Esophagus squamous epithelium (tissue), 5 donors: ENCODE measurements at regions not wholly inside any gene's neighbourhood (a gene's known extent, or its start where the extent isn't known, plus 50 kb on each side); places are given as distances from the start of the nearest gene placed in this dataset.

Experiments used
- DNase-seq: peaks from one replicate; lab custom pipeline; 2025; lab: John Stamatoyannopoulos, UW
- H3K27ac ChIP-seq, 4 donors: fragments of 200-600 bp; sonication (generic); one replicate each; pipeline ENCODE4 v1.5.1; 2016 to 2019; ENCODE audit warnings: mild to moderate bottlenecking in 1 of 4
- H3K27me3 ChIP-seq, 4 donors: fragments of 200-600 bp; sonication (generic); 1 replicate in 3 of 4; 2 replicates in 1 of 4; pipeline versions ENCODE4 v1.5.1 to v1.6.0; 2017 to 2021; ENCODE audit warnings: antibody characterized with exemption in 1 of 4
- H3K36me3 ChIP-seq, 3 donors: fragments of 200-600 bp; sonication (generic); one replicate each; pipeline ENCODE4 v1.5.1; 2016 to 2019
- H3K4me1 ChIP-seq, 3 donors: fragments of 200-600 bp; sonication (generic); one replicate each; pipeline ENCODE4 v1.5.1; 2017 to 2019
- H3K4me3 ChIP-seq, 4 donors: fragments of 200-600 bp; sonication (generic); 1 replicate in 3 of 4; 2 replicates in 1 of 4; pipeline ENCODE4 v1.5.1; 2016 to 2019; ENCODE audit warnings: mild to moderate bottlenecking in 2 of 4, moderate library complexity in 1 of 4
- H3K9me3 ChIP-seq, 3 donors: fragments of 200-600 bp; sonication (generic); one replicate each; pipeline ENCODE4 v1.5.1; 2016 to 2019
- CTCF ChIP-seq, 6 experiments: fragments of 450-650 bp in 4 of 6; fragments of 200-600 bp in 2 of 6; sonication (generic) in 2 of 6; IDR thresholded peaks; one replicate each; pipeline ENCODE4 v1.5.1; 2016 to 2019; ENCODE audit warnings: antibody characterized with exemption in 6 of 6, mild to moderate bottlenecking in 4 of 6, moderate library complexity in 4 of 6
- POLR2A ChIP-seq, 4 donors: fragments of 450-650 bp; IDR thresholded peaks; one replicate each; pipeline ENCODE4 v1.6.1; 2017; ENCODE audit warnings: antibody characterized with exemption in 4 of 4, mild to moderate bottlenecking in 4 of 4, moderate library complexity in 3 of 4
- WGBS, 2 donors: methylation state at CpG; one replicate each; pipeline ENCODE4 v1.1.5; 2018; 5-methylcytosine and 5-hydroxymethylcytosine counted together
- intact Hi-C: fragments of 100-400 bp; cut with DNase I; formaldehyde crosslinking; loops from one replicate; pipeline ENCODE4 v1.15.0; 2022
- donor health status: DM: yes; HTN: yes; CAD: no.

GRCh38 chr2:43085505-43085904, 140.9 kb downstream of the ZFP36L2 start:
- H3K4me1 ChIP-seq: peaks cover 48 to 82% (median 55%) of the 10 kb centered on the region in 3 donors
- WGBS, 2 donors: 91 to 95% methylated on average over 10 to 11 of the region's 11 CpGs
- DNase-seq: no peak
- peak overlapping the region; percentile 85 to 95 (median 92) for H3K27ac ChIP-seq
- no peaks in the 10 kb centered on the region for H3K27me3 ChIP-seq
- no peaks in the 10 kb centered on the region for H3K36me3 ChIP-seq
- intact Hi-C loops: no loop called here
- TF ChIP-seq POLR2A (IDR thresholded peaks at IDR 0.05) (no peak), CTCF (IDR thresholded peaks at IDR 0.05) (no peak)
- peaks cover 0 to 6% (median 3%) of the 10 kb centered on the region in 3 donors for H3K9me3 ChIP-seq
- no peak overlapping the region for H3K4me3 ChIP-seq

DNA sequence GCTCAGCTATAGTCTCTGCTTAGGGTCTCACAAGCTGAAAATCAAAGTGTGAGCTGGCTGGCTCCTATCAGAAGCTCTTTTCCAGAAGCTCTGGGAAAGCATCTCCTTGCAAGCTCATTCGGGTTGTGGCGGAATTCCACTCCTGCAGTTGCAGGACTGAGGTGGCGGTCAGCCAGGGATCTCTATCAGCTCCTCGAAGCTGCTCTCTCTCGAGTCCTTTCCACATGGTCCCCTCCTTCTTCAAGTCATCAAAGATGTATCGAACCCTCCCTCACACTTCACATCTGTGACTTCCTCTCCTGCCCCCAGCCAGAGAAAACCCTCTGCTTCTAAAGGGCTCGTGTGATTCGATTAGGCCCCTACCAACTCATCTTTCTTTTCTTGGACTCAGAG, 141.7 kb downstream of the ZFP36L2 start:
- no peak overlapping the region for H3K4me3 ChIP-seq
- no peaks in the 10 kb centered on the region for H3K27me3 ChIP-seq
- DNase-seq: no peak
- intact Hi-C loops: no loop called here
- H3K27ac ChIP-seq: peak overlapping the region; percentile 85 to 95 (median 92)
- H3K4me1 ChIP-seq: peaks cover 48 to 83% (median 55%) of the 10 kb centered on the region in 3 donors
- TF ChIP-seq CTCF (IDR thresholded peaks at IDR 0.05) (no peak), POLR2A (IDR thresholded peaks at IDR 0.05) (no peak)
- WGBS, 2 donors: 26 to 47% methylated on average over 8 of the region's 8 CpGs
- no peaks in the 10 kb centered on the region for H3K9me3 ChIP-seq
- H3K36me3 ChIP-seq: no peaks in the 10 kb centered on the region

- WGBS, 2 donors: 21 to 23% methylated on average over 9 to 11 of the region's 13 CpGs
Measured at GRCh38 chr2:43083710-43084698, 142.4 kb downstream of the ZFP36L2 start.

DNA sequence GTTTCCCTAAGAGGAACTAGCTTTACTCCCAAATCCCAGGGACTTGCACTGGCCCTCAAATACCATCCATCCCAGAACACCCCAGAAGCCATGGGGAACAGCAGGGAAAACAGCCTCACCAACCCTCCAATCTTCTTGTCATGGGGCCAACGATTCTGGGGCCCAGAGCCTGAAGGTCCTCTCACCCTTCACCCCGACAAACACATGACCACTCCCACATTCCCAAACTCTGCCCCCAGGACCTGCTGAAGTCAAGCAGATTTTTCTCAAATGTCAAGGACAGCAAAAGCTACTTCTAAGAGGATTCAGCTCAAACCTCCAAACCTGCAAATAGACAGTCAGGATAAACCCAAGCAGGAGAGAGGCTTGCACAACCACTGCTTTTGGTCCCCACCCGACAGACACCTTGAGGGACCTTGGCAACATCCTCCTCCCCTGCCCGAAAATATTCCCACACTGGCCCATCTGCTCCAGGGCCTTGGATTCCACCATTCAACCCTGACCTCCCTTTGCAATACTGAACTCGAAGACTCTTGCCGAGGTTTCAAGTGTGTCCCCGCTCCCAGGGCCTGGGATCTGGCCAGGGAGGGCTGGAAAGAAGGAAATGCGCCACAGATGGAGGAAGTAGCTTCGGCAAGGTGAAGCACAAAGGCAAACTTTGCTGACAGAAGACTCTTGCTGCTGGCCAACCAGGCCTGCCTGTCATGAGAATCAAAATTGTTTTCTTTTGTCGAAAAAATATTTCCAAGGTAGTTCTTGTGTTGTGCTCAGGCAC, 143.3 kb downstream of the ZFP36L2 start:
- WGBS, 2 donors: 26 to 34% methylated on average over 6 to 9 of the region's 10 CpGs
- H3K4me1 ChIP-seq: peaks cover 48 to 80% (median 55%) of the 10 kb centered on the region in 3 donors
- H3K27me3 ChIP-seq: no peaks in the 10 kb centered on the region
- H3K9me3 ChIP-seq: no peaks in the 10 kb centered on the region
- no peak overlapping the region for H3K4me3 ChIP-seq
- peak overlapping the region; percentile 85 to 95 (median 92) for H3K27ac ChIP-seq
- intact Hi-C loops: no loop called here
- no peaks in the 10 kb centered on the region for H3K36me3 ChIP-seq
- no peak for TF ChIP-seq CTCF (IDR thresholded peaks at IDR 0.05)
- TF ChIP-seq POLR2A (IDR thresholded peaks at IDR 0.05): no peak
- no peak for DNase-seq

More at GRCh38 chr2:43083710-43084698, 142.4 kb downstream of the ZFP36L2 start:
- H3K4me3 ChIP-seq: no peak overlapping the region
- H3K27ac ChIP-seq: peak overlapping the region; percentile 85 to 95 (median 92)
- TF ChIP-seq CTCF (IDR thresholded peaks at IDR 0.05) (no peak), POLR2A (IDR thresholded peaks at IDR 0.05) (no peak)
- no peak for DNase-seq
- no peaks in the 10 kb centered on the region for H3K27me3 ChIP-seq
- peaks cover 48 to 83% (median 55%) of the 10 kb centered on the region in 3 donors for H3K4me1 ChIP-seq
- intact Hi-C loops: no loop called here
- H3K9me3 ChIP-seq: no peaks in the 10 kb centered on the region
- H3K36me3 ChIP-seq: no peaks in the 10 kb centered on the region
